ENCODE measurements at regions not wholly inside any gene's neighbourhood (a gene's known extent, or its start where the extent isn't known, plus 50 kb on each side); places are given as distances from the start of the nearest gene placed in this dataset.

- TF ChIP-seq ZBTB44 (tag by site-specific recombination; IDR thresholded peaks at IDR 0.05) (no peak), ZNF449 (tag by site-specific recombination; IDR thresholded peaks at IDR 0.05) (no peak), ZSCAN4 (tag by site-specific recombination; IDR thresholded peaks at IDR 0.05) (no peak), CTCF (tag by site-specific recombination; IDR thresholded peaks at IDR 0.05) (no peak), TCF7L2 (IDR thresholded peaks at IDR 0.05; ENCODE audit: borderline replicate concordance, low read depth, low read length) (no peak), ZNF48 (tag by site-specific recombination; IDR thresholded peaks at IDR 0.05) (no peak), PBX3 (CRISPR knock-in tag; IDR thresholded peaks at IDR 0.05) (no peak)
Observed at GRCh38 chr5:67693956-67694809, 497.6 kb upstream of the CD180 start.

Data from HEK293 (cell line).